GM19397 (cell line): ENCODE measurements at regions not wholly inside any gene's neighbourhood (a gene's known extent, or its start where the extent isn't known, plus 50 kb on each side); places are given as distances from the start of the nearest gene placed in this dataset.

Experiments
- ATAC-seq: cut with Tn5 transposase; IDR thresholded peaks from one replicate; pipeline ENCODE4 v1.9.1; 2021; ENCODE audit warnings: mild to moderate bottlenecking, moderate library complexity; ENCODE audit not compliant: unreplicated experiment

DNA sequence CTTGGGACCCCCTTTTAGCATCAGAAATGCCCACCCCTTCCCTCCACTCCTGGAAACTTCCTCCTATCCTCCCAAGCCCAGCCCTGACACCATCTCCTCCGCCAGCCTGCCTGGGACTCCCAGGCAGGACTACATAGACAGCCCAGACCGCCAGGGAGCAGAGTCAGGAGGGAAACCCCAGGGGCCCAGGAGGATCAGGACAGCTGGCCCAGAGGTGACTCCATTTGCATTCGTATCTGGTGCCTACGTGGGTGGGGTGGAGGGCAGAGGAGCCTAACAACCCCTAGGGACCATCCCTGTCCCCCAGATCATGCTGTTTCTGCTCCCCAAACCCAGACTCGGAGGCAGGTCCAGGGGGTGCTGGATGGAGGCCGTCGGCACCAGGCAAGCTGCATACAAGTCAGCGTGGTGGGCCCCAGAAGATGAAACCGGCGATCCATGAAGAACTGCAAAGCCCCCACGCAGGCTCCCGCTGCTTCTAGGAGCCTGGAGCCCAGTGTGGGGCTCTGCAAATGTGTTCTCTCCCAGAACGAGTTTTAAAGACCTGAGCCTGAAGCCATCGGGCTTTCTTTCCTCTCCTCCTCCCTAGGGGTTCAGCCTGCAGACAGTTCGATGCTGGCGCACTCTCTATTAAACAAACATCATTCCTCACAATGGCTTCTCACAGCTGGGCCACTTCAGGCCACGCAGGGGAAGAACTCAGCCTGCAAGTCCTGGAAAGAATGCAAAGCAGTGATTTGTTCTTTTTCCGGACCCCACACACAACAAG lies 1506.8 kb downstream of the BRD1 start:
- ATAC-seq: no peak

DNA sequence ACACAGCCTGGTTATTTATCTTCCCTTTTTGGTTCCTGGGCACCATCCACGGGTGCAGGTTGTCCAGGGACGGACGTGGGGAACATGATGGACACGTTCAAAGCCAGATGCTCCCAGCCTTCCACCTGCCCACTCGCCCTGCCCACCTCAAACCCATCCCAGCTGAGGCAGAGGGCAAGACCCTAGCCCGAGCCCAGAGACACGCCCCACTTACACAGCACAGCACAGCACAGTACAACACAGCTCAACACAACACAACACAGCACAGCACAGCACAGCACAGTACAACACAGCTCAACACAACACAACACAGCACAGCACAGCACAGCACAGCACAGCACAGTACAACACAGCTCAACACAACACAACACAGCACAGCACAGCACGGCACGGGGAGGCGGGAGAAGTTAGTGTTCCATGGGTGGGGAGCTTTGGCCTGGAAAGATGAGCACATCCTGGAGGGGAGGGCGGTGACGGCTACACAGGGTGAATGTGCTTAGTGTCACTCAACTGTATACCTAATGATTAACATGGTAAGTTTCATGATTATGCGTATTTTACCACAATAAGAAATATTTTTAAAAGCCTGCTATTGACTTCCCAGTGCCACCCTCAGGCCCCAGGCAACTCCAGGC lies 1507.5 kb downstream of the BRD1 start:
- no peak for ATAC-seq

DNA sequence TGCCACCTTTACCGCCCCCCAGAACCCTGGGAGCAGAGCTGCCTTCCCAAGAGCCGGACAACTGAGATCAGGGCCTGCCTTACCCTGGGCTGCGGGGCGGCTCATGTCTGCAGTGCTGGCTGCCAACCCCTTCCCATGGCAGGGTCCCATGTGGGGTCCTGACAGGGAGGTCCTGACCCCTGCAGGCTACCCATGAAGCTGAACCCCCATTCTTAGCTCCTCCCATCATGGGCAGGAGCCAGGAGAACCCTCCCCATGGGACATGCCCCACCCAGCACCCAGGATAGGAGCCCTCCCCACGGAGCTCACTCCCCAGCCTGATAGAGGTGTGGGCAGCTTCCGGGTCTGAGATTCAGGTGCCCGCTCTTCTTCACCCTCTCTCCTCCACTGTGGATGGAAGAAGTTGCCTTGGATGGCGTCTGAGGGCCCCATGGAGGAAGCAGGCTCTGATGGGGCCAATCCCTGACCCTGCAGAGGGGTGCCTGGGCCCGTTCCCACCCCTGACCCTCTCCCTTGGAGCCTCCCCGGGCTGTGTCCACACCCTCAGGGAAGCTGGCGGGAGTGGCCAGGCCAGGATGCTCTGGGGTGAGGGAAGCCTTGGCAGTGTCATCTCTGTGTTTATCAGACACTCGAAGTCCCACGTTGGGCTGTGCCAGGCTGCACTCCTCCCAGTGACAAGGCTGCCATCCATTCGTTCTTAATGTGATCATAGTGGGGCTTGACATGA lies 1508.2 kb downstream of the BRD1 start:
- no peak for ATAC-seq

DNA sequence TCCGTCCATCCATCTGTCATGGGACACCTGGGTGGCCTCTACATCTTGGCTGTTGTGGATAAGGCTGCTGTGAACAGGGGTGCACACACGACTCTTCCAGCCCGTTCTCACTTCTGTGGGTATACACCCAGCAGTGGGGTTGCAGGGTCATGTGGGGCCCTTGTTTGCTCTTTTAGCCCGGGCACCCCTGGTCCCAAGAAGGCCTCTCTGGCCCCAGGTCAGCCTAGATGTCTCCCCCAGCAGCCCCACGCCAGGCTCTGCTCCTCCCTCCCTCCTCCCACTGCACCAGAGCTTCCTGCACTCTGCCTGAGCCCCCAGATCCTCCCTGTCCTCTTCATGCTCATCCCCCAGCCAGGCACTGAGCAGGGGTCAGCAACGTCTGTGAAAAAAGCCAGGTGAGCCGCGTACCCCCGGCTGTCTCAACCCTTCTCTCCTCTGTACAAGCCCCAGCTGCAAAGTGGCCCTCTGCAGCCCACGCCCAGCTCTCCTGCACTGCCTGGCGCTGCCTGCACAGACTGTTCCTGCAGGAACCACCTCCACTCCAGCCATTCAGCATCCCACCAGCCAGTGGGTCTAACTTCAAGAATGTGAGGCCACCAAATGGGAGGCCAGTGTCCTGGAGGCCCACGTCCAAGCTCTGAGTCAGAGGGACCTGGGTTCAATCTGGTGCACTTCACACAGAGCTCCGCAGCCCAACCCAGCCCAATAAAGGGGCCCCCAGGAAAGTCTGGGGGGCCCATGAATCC lies 1508.9 kb downstream of the BRD1 start:
- ATAC-seq: no peak

DNA sequence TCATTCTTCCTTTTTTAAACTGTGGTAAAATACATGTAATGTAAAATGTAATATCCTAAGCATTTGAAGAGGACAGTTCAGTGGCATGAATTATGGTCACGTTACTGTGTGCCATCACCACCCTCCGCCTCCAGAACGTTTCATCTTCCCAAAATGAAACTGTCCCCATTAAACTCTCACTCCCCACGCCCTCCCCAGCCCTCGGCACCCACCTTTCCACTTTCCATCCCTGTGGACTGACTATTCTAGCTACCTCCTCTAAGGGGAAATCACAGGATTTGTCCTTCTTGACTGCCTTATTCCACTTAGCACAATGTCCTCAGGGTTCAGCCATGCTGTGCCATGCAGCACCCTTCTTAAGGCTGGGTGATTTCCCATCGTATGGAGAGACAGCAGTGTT lies 1509.5 kb downstream of the BRD1 start:
- ATAC-seq: no peak

DNA sequence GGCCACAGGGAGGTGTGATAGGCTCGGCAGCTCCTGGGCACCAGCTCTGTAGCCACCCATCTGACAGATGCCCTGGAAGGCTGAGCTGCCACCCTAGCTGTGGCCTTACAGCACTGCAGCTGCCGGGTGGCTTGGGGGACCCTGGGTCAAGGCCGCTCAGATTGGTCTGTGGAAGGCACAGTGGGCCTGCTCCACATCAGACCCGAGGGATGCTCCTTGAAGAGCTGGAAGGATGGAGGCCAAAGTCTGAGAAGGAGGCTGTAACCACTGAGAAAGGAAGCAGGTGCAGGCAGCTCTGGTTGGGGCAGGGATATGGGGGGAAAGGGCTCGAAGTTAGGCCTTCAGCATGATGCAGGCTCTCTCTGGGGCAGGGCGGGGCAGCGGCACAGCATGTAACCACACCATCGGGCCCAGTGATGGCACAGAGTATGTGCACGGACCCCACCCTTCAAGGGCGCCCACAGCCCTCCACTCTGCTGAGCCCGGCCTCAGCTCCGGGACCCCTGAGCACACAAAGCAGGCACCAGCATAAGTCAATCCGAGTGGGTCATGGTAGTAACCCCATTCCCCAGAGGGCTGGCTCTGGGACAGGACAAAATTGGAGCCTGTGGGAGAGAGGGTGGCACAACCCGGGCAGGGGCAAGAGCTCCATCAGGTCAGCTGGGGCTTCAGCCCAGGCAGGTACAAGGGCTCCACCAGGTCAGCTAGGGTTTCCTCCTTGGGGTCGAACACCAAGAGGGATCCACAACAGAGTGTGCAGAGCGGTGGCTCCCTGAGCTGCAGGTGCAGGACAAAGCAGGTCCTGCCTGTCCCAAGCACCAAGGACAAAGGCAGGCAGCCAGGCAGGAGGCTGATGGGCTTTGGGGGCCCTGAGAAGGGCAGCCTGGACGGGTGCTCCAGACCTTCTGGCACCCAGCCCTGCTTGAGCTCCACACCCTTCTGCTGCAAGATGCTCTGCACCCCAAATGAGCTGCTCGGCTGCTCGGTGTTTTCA lies 1511.1 kb downstream of the BRD1 start:
- no peak for ATAC-seq

DNA sequence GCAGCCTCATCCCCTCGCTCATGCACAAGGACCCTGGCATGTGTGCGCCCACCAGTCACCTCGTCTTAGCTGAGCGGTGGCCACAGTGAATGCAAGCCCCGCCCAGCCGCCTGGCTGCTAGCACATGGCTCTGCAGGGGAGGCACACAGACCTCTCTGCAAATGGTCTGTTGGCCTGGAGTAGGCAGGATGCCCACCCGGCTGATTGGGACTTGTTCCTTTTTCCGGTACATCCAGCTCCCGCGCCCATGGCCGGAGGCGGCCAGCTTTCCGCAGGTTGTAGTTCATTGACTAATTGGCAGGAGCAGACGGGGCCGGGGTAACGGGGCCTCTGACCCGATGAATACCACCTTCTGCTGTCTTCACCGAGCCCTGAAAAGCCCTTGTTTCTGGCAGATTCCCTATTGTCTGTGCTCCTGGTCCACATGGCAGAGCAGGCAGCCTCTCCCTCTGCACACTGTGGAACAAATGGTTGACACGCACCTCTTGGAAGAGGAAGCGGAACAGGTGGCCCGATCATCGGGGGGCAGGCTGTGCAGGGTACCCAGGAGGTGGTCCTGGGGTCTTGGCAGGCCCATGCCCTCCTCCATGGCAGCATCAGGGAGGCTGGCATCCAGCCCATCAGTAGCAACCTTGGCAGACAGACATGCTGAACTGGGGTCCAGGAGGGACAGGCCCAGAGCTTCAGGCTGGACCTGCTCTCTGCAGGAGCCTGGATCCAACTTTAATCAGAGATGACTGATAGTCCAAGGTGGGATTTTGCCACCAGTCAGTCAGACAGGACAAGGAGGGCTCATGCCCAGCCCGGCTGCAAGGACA lies 1512.0 kb downstream of the BRD1 start:
- ATAC-seq: no peak

DNA sequence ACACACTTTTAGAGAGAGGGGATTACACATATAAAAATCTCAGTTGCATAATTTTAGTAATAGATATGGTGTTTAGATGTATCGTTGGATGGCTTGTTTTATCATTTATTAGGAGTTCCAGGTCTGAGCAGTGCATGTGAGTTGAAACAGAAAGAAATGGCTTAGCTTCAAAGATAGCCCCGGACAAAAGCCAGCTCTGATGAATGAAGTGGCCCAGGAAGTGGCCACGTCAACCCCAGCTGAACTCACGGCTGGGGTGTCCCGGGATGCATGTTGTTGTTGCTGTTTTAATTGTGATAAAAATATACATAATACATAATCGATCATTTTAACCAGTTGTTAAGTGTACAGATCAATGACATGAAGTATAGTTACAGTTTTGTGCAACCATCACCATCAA lies 1513.6 kb downstream of the BRD1 start:
- ATAC-seq: no peak

DNA sequence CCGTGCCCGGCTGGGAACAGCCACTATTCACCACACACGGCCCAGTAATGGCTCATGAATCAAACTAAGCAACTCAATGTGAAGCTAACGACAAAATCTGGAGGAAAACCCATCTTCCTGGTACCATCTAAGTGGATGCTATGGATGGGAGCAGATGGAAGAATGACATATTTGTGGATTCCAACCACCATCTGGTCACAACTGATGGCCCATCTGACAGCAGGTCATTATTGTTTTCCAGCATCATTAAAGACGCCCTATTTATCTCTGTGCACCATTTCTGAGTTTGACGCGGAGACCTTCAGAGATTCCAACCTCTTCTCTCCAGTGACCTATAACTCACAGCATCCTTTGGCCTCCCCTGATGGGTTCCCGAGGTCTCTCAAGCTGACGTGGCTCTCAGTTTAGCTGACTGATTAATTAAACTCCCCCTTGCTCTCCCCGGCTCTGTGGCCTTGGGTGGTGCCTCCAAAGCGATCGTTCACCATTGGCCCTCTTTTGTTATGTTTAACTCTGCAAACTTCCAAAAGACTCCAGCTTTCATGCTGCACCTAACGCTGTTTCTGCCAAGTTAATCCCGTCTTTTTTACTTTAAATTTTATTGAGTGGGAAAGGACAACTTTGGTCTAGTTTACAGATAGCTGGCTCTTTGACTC lies 1514.4 kb downstream of the BRD1 start:
- ATAC-seq: no peak

DNA sequence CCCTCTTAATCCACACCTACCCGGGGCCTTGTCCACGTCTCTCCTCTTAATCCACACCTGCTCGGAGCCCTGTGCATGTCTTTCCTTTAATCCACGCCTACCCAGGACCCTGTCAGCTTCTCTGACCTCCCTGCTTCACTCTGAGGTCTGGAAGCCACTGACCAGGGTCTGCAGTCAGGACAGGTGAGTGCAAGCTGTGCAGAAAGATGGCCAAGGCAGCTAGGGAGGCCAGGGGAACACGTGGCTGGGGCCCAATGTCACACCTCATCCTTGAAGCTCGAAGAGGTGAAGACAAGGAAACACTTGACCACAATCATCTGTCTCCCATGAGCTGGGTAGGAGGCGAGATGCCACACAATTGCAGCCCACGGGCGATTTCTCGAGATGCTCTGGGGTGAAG lies 1516.9 kb downstream of the BRD1 start:
- ATAC-seq: no peak

DNA sequence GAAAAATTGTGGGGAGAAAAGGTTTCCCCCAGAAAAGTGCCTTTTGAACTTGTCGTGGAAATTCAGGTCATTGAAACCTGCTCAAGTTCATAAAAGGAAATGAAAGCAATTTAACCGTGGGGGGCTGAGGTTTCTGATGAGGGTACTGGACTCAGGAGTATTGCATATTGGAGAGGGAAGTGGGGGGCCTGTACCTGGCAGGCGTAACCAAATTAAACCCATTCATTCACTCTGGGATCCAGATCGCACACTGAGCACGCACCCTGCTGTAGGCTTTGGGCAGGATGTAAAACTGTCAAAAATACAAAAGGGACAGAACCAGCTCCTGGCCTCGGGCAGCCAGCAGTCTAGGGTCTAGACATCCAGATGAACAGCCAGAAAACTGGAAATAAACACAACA lies 1517.4 kb downstream of the BRD1 start:
- ATAC-seq: no peak

DNA sequence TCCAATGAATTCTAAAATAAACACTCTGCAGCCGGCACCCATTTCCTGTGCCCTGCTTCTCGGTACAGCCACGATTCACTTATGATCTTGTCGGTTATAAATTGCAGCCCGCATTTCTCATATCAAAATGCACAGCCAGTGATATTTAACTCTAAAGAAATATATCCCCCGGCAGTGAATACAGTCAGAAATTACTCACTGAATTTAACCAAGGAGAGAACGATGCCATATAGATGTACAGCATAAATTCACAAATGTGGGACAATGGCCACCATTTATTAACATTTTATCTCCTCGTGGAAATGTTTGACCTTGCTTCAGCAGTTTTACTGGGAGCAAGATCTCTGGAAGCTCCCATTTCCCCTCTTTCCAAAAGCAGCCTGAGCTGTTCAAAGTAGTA lies 1517.8 kb downstream of the BRD1 start:
- ATAC-seq: no peak

DNA sequence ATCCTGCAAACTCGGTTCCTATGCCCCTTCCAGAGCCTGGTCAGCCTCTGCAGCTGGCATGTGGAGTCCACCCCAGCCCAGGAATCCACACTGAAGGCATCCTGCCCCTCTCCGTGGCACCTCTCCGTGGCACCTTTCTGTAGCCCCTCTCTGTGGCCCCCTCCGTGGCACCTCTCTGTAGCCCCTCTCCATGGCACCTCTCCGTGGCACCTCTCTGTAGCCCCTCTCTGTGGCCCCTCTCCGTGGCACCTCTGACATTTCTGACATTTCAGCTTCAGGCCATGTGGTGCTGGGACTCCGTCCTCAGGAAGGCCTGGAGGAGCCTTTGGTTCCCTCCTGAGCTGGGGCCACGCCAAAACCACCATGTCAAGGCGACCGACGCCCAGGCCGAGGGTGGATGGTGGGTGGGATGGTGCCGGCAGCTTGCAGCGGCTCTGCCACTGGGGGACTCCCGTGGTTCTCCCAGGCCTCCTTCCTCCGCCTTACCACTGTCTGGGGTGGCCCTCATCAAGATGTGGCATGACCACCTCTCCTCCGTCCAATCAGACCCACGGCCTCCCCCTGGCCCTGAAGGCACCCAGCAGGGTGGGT lies 1518.5 kb downstream of the BRD1 start:
- ATAC-seq: no peak

DNA sequence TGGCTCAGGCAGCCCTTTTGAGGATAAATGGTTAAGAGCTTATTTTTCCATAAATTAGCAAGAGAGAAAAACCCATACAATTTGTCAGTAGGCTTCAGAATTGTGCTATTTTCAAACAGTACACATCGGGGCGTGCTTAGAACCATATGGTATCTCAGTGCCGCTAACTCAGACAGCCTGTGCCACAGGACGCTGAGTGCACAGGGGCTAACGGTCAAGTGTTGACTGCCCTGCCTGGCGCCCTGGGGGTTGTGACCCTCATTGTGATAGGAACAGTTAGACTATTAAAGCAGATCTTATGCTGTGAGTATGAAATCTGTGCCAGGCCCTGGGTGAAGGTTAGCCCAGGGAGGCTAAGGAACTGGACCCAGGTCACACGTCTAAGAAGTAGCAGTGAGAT lies 1519.7 kb downstream of the BRD1 start:
- ATAC-seq: no peak

DNA sequence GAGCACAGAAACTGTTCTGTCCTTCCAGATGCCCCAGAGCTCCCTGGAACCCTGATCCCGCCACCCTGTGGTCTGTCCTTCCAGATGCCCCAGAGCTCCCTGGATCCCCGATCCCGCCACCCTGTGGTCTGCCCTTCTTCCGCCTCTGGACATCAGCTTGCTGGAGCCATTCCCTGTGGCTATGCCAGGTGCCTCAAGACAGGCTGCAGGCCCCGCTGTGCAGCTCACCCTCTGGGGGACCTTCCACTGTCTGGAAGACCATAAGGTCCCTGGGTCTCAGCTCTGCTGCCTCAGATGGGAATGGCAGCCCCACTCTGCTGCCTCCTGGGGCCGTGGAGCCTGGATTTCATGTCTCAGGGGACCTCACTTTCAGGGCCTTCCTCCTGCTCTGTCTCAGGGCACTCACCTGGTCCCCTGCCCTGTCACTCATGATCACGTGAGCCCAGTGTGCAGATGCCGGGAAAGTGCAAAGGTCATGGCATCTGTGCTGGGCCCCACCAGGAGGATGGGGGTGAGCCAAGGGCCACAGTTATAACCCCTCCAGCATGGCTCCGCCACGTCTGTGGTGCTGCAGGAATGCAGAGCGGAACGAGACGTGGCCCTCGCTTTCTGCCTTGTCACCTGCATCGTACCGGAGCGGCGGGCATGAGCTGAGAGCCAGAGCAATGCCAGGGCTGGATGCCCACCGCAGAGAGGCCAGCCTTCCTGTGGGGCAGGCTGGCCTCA lies 1520.7 kb downstream of the BRD1 start:
- ATAC-seq: no peak

DNA sequence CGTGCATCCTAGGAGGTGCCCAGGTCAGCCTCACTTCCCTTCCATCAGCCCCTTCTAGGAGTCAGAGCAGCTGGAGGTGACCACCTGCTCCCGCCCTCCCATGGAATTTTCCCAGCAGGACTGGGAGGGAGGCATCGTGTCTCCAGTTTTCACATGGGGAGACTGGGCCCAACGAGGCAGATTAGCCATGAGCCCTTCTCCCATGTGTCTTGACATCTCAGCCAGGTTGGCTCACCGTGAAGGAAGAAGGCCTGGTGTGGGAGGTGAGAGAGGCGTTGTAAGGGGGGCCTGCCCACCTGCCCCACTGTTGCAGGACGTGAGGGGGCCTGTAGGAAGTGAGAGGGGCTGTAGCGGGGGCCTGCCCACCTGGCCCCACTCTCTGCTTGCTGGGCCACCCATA lies 1521.4 kb downstream of the BRD1 start:
- ATAC-seq: no peak

DNA sequence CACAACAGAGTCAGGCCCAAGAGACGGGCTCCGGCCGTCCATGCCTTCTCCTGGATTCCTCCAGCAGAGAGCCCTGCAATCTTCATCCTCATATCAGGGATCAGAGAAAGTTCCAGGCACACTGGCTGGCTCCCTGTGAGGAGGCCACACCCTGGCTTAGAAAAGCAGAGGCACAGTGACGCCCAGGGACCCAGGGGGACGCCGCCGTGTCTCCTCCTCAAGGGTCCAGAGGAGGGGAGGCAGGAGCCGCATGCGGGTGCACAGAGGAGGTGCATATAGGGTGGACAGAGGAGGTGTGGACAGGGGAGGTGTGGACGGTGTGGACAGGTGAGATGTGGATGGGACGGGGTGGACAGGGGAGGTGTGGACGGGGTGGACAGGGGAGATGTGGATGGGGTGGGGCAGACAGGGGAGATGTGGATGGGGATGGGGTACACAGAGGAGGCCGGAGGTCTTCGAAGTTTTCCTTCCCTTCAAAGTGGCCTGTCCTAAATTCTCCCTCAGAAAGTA lies 1521.9 kb downstream of the BRD1 start:
- ATAC-seq: no peak

DNA sequence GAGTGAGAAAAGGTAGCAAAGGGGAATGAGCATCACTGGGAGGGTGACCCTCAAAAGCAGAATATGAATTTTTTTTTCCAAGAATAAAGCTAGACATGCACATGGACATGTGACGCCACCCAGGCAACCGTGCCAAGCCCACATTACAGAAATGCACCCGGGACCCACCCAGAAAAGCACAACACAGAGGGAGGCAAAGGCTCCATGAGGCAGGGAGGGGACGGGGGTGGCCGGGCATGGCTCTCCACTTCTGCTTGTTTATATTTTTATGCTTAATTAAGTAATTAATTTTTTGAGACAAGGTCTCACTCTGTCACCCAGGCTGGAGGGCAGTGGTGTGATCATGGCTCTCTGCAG lies 1524.3 kb downstream of the BRD1 start:
- no peak for ATAC-seq
